GM10266 (cell line): ENCODE measurements at regions not wholly inside any gene's neighbourhood (a gene's known extent, or its start where the extent isn't known, plus 50 kb on each side); places are given as distances from the start of the nearest gene placed in this dataset.

Source experiments
- DNase-seq: peaks from one replicate; pipeline ENCODE4 v3.0.0; 2012; ENCODE audit errors: extremely low spot score
- CTCF ChIP-seq: IDR thresholded peaks from 2 replicates; pipeline ENCODE4 v1.5.1; 2012; ENCODE audit warnings: mild to moderate bottlenecking, low read depth; ENCODE audit not compliant: control insufficient read depth, insufficient read depth; ENCODE audit errors: missing control alignments

GRCh38 chr4:14215116-14215770, 587.7 kb upstream of the BOD1L1 start:
- no peak for DNase-seq
- no peak for TF ChIP-seq CTCF

GRCh38 chr4:14217401-14217800, 589.9 kb upstream of the BOD1L1 start:
- DNase-seq: no peak

GRCh38 chr4:14218641-14219040, 591.1 kb upstream of the BOD1L1 start:
- TF ChIP-seq CTCF: no peak

More at GRCh38 chr4:14217401-14217800, 589.9 kb upstream of the BOD1L1 start:
- no peak for TF ChIP-seq CTCF

GRCh38 chr4:14221176-14221575, 593.7 kb upstream of the BOD1L1 start:
- TF ChIP-seq CTCF: no peak
- no peak for DNase-seq

More at GRCh38 chr4:14218641-14219040, 591.1 kb upstream of the BOD1L1 start:
- DNase-seq: no peak

- DNase-seq: no peak
These were observed 595.0 kb upstream of the BOD1L1 start for GRCh38 chr4:14222377-14223029.

GRCh38 chr4:14223461-14223860, 595.9 kb upstream of the BOD1L1 start:
- DNase-seq: no peak

More at GRCh38 chr4:14222377-14223029, 595.0 kb upstream of the BOD1L1 start:
- TF ChIP-seq CTCF: no peak

More at GRCh38 chr4:14223461-14223860, 595.9 kb upstream of the BOD1L1 start:
- TF ChIP-seq CTCF: no peak
